Keratinocyte (primary cell): ENCODE measurements at regions not wholly inside any gene's neighbourhood (a gene's known extent, or its start where the extent isn't known, plus 50 kb on each side); places are given as distances from the start of the nearest gene placed in this dataset.

ENCODE experiments used
- DNase-seq: peaks from one replicate; pipeline ENCODE4 v3.0.0-alpha.2; 2011; ENCODE audit warnings: low read depth, missing footprints, low spot score
- FAIRE-seq: peaks from 2 replicates; lab custom pipeline; 2011; peaks lifted over from hg19 to GRCh38; lab: Jason Lieb, UNC
- H2AFZ ChIP-seq: 2 replicates; pipeline ENCODE4 v1.6.0; 2012; ENCODE audit warnings: low read length, control low read depth, inconsistent platforms; ENCODE audit not compliant: control insufficient read depth
- H3K27ac ChIP-seq: 2 replicates; pipeline ENCODE4 v1.5.1; 2011; ENCODE audit warnings: low read length; ENCODE audit not compliant: control insufficient read depth, insufficient read depth
- H3K27me3 ChIP-seq: 3 replicates; pipeline ENCODE4 v1.6.0; 2011; ENCODE audit warnings: low read length; ENCODE audit not compliant: control insufficient read depth, insufficient read depth; ENCODE audit errors: extremely low read depth
- H3K36me3 ChIP-seq, 2 experiments: 2 replicates in 1 of 2; 3 replicates in 1 of 2; pipeline ENCODE4 v1.5.1; 2011; ENCODE audit warnings: low read length in 2 of 2, mild to moderate bottlenecking in 1 of 2; ENCODE audit not compliant: control insufficient read depth in 2 of 2, insufficient read depth in 2 of 2; ENCODE audit errors: extremely low read depth in 1 of 2
- H3K4me1 ChIP-seq: 3 replicates; pipeline ENCODE4 v1.5.1; 2011; ENCODE audit warnings: low read length; ENCODE audit not compliant: control insufficient read depth, insufficient read depth; ENCODE audit errors: extremely low read depth
- H3K4me2 ChIP-seq: 3 replicates; pipeline ENCODE4 v1.6.0; 2011; ENCODE audit warnings: low read depth, low read length; ENCODE audit not compliant: control insufficient read depth, insufficient read depth; ENCODE audit errors: extremely low read depth
- H3K4me3 ChIP-seq, 3 experiments: fragments of 200-600 bp in 1 of 3; sonication (generic) in 1 of 3; 2 replicates in 2 of 3; 3 replicates in 1 of 3; pipeline ENCODE4 v1.5.1; 2011 to 2016; ENCODE audit warnings: low read length in 3 of 3, mild to moderate bottlenecking in 3 of 3, control low read depth in 2 of 3, inconsistent platforms in 1 of 3, low read depth in 1 of 3, mixed read lengths in 1 of 3, mixed run types in 1 of 3, moderate library complexity in 1 of 3; ENCODE audit not compliant: control insufficient read depth in 2 of 3, insufficient read depth in 2 of 3; ENCODE audit errors: extremely low read depth in 1 of 3
- H3K79me2 ChIP-seq: 2 replicates; pipeline ENCODE4 v1.6.0; 2012; ENCODE audit warnings: low read length; ENCODE audit not compliant: control insufficient read depth, insufficient read depth
- H3K9ac ChIP-seq: 3 replicates; pipeline ENCODE4 v1.6.0; 2011; ENCODE audit warnings: low read length; ENCODE audit not compliant: control insufficient read depth, insufficient read depth; ENCODE audit errors: extremely low read depth
- H3K9me1 ChIP-seq: 3 replicates; pipeline ENCODE4 v1.6.0; 2011; ENCODE audit warnings: low read length; ENCODE audit not compliant: control insufficient read depth, insufficient read depth; ENCODE audit errors: extremely low read depth
- H3K9me3 ChIP-seq: 2 replicates; pipeline ENCODE4 v1.5.1; 2012; ENCODE audit warnings: low read depth, low read length; ENCODE audit not compliant: control insufficient read depth
- H4K20me1 ChIP-seq: 3 replicates; pipeline ENCODE4 v1.6.0; 2011; ENCODE audit warnings: low read length; ENCODE audit not compliant: control insufficient read depth, insufficient read depth; ENCODE audit errors: extremely low read depth
- CTCF ChIP-seq, 3 experiments: IDR thresholded peaks in 1 of 3; conservative IDR thresholded peaks in 1 of 3; optimal IDR thresholded peaks in 1 of 3; 2 replicates in 2 of 3; 3 replicates in 1 of 3; pipeline versions ENCODE3 to v1.5.1; 2011; ENCODE audit warnings: low read length in 3 of 3, mild to moderate bottlenecking in 3 of 3, moderate library complexity in 2 of 3, control low read depth in 1 of 3, inconsistent platforms in 1 of 3; ENCODE audit not compliant: insufficient read depth in 2 of 3; ENCODE audit errors: extremely low read depth in 1 of 3
- EZH2 ChIP-seq: IDR thresholded peaks from one replicate; pipeline ENCODE4 v1.6.1; 2012; ENCODE audit warnings: inconsistent platforms, mild to moderate bottlenecking, low read length, moderate library complexity
- dilution Hi-C: fragments of 300-500 bp; cut with MboI; formaldehyde crosslinking; loops from one replicate; pipeline ENCODE4 v1.7.0; 2020; ENCODE audit warnings: low sequenced_read_pairs; ENCODE audit not compliant: extremely low pct_ligation_motif_present

DNA sequence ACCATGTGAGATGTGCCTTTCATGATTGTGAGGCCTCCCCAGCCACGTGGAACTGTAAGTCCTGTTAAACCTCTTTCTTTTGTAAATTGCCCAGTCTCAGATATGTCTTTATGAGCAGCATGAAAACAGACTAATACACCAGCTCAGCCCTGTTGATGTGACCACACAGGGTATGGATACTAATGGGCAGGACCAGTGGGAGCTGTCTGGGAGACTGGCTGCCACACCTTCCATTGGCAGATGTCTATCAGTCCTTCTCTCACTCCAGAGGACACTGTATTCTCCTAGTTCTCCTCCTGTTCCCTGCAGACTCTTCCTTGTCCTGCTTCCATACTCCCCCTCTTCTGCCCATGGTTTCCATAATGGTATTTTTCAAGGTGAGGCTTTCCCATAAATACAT is 104.4 kb downstream of the PRLHR start:
- Histone ChIP-seq H3K36me3 (no peaks in the 10 kb centered on the region), H4K20me1 (no peaks in the 10 kb centered on the region), H3K79me2 (no peaks in the 10 kb centered on the region), H3K27ac (no peak overlapping the region), H3K9me1 (no peaks in the 10 kb centered on the region), H3K27me3 (no peaks in the 10 kb centered on the region), H2AFZ (no peak overlapping the region), H3K9me3 (peaks cover 4% of the 10 kb centered on the region), H3K4me3 (no peak overlapping the region), H3K4me1 (no peaks in the 10 kb centered on the region), H3K4me2 (no peak overlapping the region), H3K9ac (no peak overlapping the region)
- no peak for FAIRE-seq
- TF ChIP-seq CTCF (optimal IDR thresholded peaks at IDR 0.05 in 1 of 3, IDR thresholded peaks at IDR 0.05 in 1 of 3, conservative IDR thresholded peaks at IDR 0.05 in 1 of 3; ENCODE audit: extremely low read depth in 1 of 3, insufficient read depth in 2 of 3, low read length in 3 of 3) = no peak
- TF ChIP-seq EZH2 = no peak
- no peak for DNase-seq
- dilution Hi-C loops = no loop called here

DNA sequence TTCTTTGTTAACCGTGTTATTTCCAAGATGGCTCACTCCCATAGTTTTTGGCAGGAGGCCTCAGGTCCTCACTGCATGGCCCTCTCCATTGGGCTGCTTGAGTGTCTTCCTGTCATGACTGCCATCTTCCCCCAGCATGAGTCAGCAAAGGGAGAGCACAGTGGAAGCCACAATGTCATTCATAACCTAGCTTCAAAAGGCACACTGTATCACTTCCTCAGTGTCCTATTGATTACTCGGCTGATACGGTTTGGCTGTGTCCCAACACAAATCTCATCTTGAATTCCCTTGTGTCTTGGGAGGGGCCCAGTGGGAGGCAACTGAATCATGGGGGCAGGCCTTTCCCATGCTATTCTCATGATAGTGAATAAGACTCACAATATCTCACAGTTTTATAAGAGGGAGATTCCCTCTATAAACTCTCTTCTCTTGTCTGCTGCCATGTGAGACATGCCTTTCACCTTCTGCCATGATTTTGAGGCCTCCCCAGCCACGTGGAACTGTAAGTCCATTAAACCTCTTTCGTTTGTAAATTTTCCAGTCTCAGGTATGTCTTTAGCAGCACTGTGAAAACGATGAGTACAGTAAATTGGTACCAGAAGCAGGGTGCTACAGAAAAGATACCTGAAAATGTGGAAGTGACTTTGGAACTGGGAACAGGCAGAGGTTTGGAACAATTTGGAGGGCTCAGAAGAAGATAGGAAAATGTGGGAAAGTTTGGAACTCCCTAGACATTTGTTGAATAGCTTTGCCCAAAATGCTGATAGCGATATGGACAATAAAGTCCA is 106.5 kb downstream of the PRLHR start:
- H2AFZ ChIP-seq = no peak overlapping the region

More for the DNA sequence above, 106.5 kb downstream of the PRLHR start:
- Histone ChIP-seq H3K79me2 (no peaks in the 10 kb centered on the region), H3K4me2 (no peak overlapping the region), H3K9ac (no peak overlapping the region), H3K27me3 (no peaks in the 10 kb centered on the region), H3K36me3 (no peaks in the 10 kb centered on the region), H3K9me1 (no peaks in the 10 kb centered on the region), H3K4me3 (no peak overlapping the region), H4K20me1 (no peaks in the 10 kb centered on the region), H3K9me3 (peaks cover 4% of the 10 kb centered on the region), H3K27ac (no peak overlapping the region), H3K4me1 (no peaks in the 10 kb centered on the region)
- DNase-seq (no peak), FAIRE-seq (no peak)
- TF ChIP-seq EZH2 (no peak), CTCF (optimal IDR thresholded peaks at IDR 0.05 in 1 of 3, IDR thresholded peaks at IDR 0.05 in 1 of 3, conservative IDR thresholded peaks at IDR 0.05 in 1 of 3; ENCODE audit: extremely low read depth in 1 of 3, insufficient read depth in 2 of 3, low read length in 3 of 3) (no peak)
- dilution Hi-C loops = no loop called here
